NK-92 treated with Interleukin-12 subunit alpha and Interleukin-12 subunit beta, amount 100 ng/mL, for 24 hours (cell line): ENCODE measurements at regions not wholly inside any gene's neighbourhood (a gene's known extent, or its start where the extent isn't known, plus 50 kb on each side); places are given as distances from the start of the nearest gene placed in this dataset.

Experiments used
- DNase-seq: peaks from one replicate; lab custom pipeline; 2025; lab: John Stamatoyannopoulos, UW

- DNase-seq, result no peak
Observed at GRCh38 chr16:65212791-65213190, 90.9 kb upstream of the CDH11 start.

- no peak for DNase-seq
Observed at GRCh38 chr16:65212240-65212639, 90.4 kb upstream of the CDH11 start.

- no peak for DNase-seq
Observed at GRCh38 chr16:65202461-65202860, 80.6 kb upstream of the CDH11 start.

GRCh38 chr16:65201511-65201910, 79.6 kb upstream of the CDH11 start:
- DNase-seq, result no peak

GRCh38 chr16:65200857-65201256, 79.0 kb upstream of the CDH11 start:
- no peak for DNase-seq

- DNase-seq, result no peak
Observed at GRCh38 chr16:65200156-65200773, 78.4 kb upstream of the CDH11 start.

- DNase-seq, result no peak
Observed at GRCh38 chr16:65196420-65197075, 74.7 kb upstream of the CDH11 start.

- no peak for DNase-seq
Observed at GRCh38 chr16:65195998-65196397, 74.1 kb upstream of the CDH11 start.

- no peak for DNase-seq
Observed at GRCh38 chr16:65185241-65185778, 63.4 kb upstream of the CDH11 start.

- DNase-seq, result no peak
Observed at GRCh38 chr16:65181071-65181561, 59.3 kb upstream of the CDH11 start.

GRCh38 chr16:65178151-65178550, 56.3 kb upstream of the CDH11 start:
- no peak for DNase-seq

GRCh38 chr16:65176603-65177002, 54.7 kb upstream of the CDH11 start:
- DNase-seq, result no peak

- DNase-seq, result no peak
Observed at GRCh38 chr16:65172356-65172755, 50.5 kb upstream of the CDH11 start.
